RWPE1 (cell line): ENCODE measurements at regions not wholly inside any gene's neighbourhood (a gene's known extent, or its start where the extent isn't known, plus 50 kb on each side); places are given as distances from the start of the nearest gene placed in this dataset.

Source experiments
- CTCF ChIA-PET: fragments of 350-600 bp; sonication (Branson Sonifier 250); formaldehyde crosslinking; extraction: SDS; loops from one replicate; lab custom pipeline; 2021; lab: Yijun Ruan, JAX
- POLR2A ChIA-PET: fragments of 400-600 bp; formaldehyde crosslinking; extraction: SDS; loops from one replicate; lab custom pipeline; 2020; ENCODE audit warnings: antibody characterized with exemption; ENCODE audit not compliant: low non-redundant PET; lab: Yijun Ruan, JAX
- DNase-seq: peaks from one replicate; pipeline ENCODE4 v3.0.0; 2012; ENCODE audit warnings: low spot score
- H3K27ac ChIP-seq: fragments of 450-650 bp; 2 replicates; pipeline ENCODE4 v1.5.1; 2017
- CTCF ChIP-seq: fragments of 450-650 bp; conservative IDR thresholded peaks from 2 replicates; pipeline ENCODE4 v1.5.1; 2017; ENCODE audit warnings: low read depth, mild to moderate bottlenecking

GRCh38 chr20:50328996-50329898 is 138.6 kb downstream of the CEBPB start:
- TF ChIP-seq CTCF = no peak
- H3K27ac ChIP-seq = no peak overlapping the region
- no peak for DNase-seq
- ChIA-PET CTCF (interaction anchor here (0.6 to 1.0 kb wide), 3 partner anchors 160 to 1290 kb away, joined by 3 to 4 read pairs (median 4); no protein-coding TSS in a partner anchor), POLR2A (interaction anchor here (0.6 kb wide), 1 partner anchor 37 kb away, joined by 4 read pairs; no protein-coding TSS in a partner anchor)

- no peak overlapping the region for H3K27ac ChIP-seq
- ChIA-PET POLR2A (interaction anchor here (0.6 kb wide), 1 partner anchor 38 kb away, joined by 4 read pairs; no protein-coding TSS in a partner anchor), CTCF (interaction anchor here (0.6 to 1.0 kb wide), 2 partner anchors 161 to 238 kb away, joined by 4 read pairs; no protein-coding TSS in a partner anchor)
- DNase-seq = no peak
- no peak for TF ChIP-seq CTCF
Measured at GRCh38 chr20:50329981-50330503, 139.4 kb downstream of the CEBPB start.

GRCh38 chr20:50330504-50331313 is 140.1 kb downstream of the CEBPB start:
- TF ChIP-seq CTCF = no peak
- peak overlapping the region; percentile 63 for H3K27ac ChIP-seq
- DNase-seq = no peak
- POLR2A ChIA-PET = no interaction called here
- CTCF ChIA-PET = no interaction called here

- no peak for TF ChIP-seq CTCF
- peak overlapping the region; percentile 63 for H3K27ac ChIP-seq
- DNase-seq = peak; percentile 49
- ChIA-PET POLR2A (interaction anchor here (1.2 kb wide), 1 partner anchor 23 kb away, joined by 3 read pairs; no protein-coding TSS in a partner anchor), CTCF (interaction anchor here (0.6 to 0.7 kb wide), 2 partner anchors 39 to 41 kb away, joined by 3 to 5 read pairs; no protein-coding TSS in a partner anchor)
Measured at GRCh38 chr20:50331469-50332363, 141.1 kb downstream of the CEBPB start.

GRCh38 chr20:50332491-50332980 is 141.9 kb downstream of the CEBPB start:
- ChIA-PET POLR2A (interaction anchor here (1.2 kb wide), 1 partner anchor 24 kb away, joined by 3 read pairs; no protein-coding TSS in a partner anchor), CTCF (interaction anchor here (1.5 kb wide), 1 partner anchor 23 kb away, joined by 5 read pairs; no protein-coding TSS in a partner anchor)

More at GRCh38 chr20:50332491-50332980, 141.9 kb downstream of the CEBPB start:
- TF ChIP-seq CTCF = no peak
- H3K27ac ChIP-seq = peak overlapping the region; percentile 63
- DNase-seq = no peak
